Chondrocyte (in vitro differentiated cells): ENCODE measurements at regions not wholly inside any gene's neighbourhood (a gene's known extent, or its start where the extent isn't known, plus 50 kb on each side); places are given as distances from the start of the nearest gene placed in this dataset.

Experiments used
- DNase-seq: peaks from one replicate; pipeline ENCODE4 v3.0.0; 2021; ENCODE audit warnings: mixed read lengths, low spot score
- H3K27ac Mint-ChIP-seq: one replicate; pipeline ENCODE4 v1.8.0; 2021; ENCODE audit warnings: mild to moderate bottlenecking, moderate library complexity, mixed read lengths; ENCODE audit not compliant: unreplicated experiment
- H3K27me3 Mint-ChIP-seq: 2 replicates; pipeline ENCODE4 v1.8.0; 2021; ENCODE audit warnings: low read depth, mixed read lengths
- H3K36me3 Mint-ChIP-seq: 2 replicates; pipeline ENCODE4 v1.8.0; 2021; ENCODE audit warnings: low read depth, mixed read lengths
- H3K4me1 Mint-ChIP-seq: 2 replicates; pipeline ENCODE4 v1.8.0; 2021; ENCODE audit warnings: low read depth, mild to moderate bottlenecking, mixed read lengths
- H3K4me3 Mint-ChIP-seq: one replicate; pipeline ENCODE4 v1.8.0; 2021; ENCODE audit warnings: mild to moderate bottlenecking, moderate library complexity, mixed read lengths; ENCODE audit not compliant: unreplicated experiment
- H3K9me3 Mint-ChIP-seq: 2 replicates; pipeline ENCODE4 v1.8.0; 2021; ENCODE audit warnings: low read depth, mixed read lengths
- CTCF ChIP-seq: fragments of 200-600 bp; sonication (generic); IDR thresholded peaks from 2 replicates; pipeline ENCODE4 v1.5.0; 2021; ENCODE audit warnings: antibody characterized with exemption, mild to moderate bottlenecking, moderate library complexity

- DNase-seq = no peak
- Mint-ChIP-seq H3K27ac (no peak overlapping the region), H3K4me3 (no peak overlapping the region), H3K27me3 (peaks cover 19% of the 10 kb centered on the region), H3K36me3 (no peaks in the 10 kb centered on the region), H3K4me1 (peaks cover 6% of the 10 kb centered on the region), H3K9me3 (peaks cover 8% of the 10 kb centered on the region)
- no peak for TF ChIP-seq CTCF
Measured at GRCh38 chr10:60717852-60718251, 60.4 kb upstream of the CDK1 start.

- peaks cover 6% of the 10 kb centered on the region for H3K4me1 Mint-ChIP-seq
- H3K9me3 Mint-ChIP-seq = peaks cover 12% of the 10 kb centered on the region
- no peak for TF ChIP-seq CTCF
- no peak for DNase-seq
- H3K27ac Mint-ChIP-seq = no peak overlapping the region
- peaks cover 10% of the 10 kb centered on the region for H3K27me3 Mint-ChIP-seq
- H3K4me3 Mint-ChIP-seq = no peak overlapping the region
- H3K36me3 Mint-ChIP-seq = no peaks in the 10 kb centered on the region
Measured at GRCh38 chr10:60714233-60714632, 64.0 kb upstream of the CDK1 start.

- H3K27ac Mint-ChIP-seq = no peak overlapping the region
- no peak for TF ChIP-seq CTCF
- peaks cover 12% of the 10 kb centered on the region for H3K9me3 Mint-ChIP-seq
- H3K36me3 Mint-ChIP-seq = no peaks in the 10 kb centered on the region
- no peaks in the 10 kb centered on the region for H3K4me1 Mint-ChIP-seq
- H3K4me3 Mint-ChIP-seq = no peak overlapping the region
- peaks cover 9% of the 10 kb centered on the region for H3K27me3 Mint-ChIP-seq
- DNase-seq = no peak
Measured at GRCh38 chr10:60711496-60711895, 66.8 kb upstream of the CDK1 start.

GRCh38 chr10:60710041-60710440 is 68.2 kb upstream of the CDK1 start:
- no peak for DNase-seq
- no peak for TF ChIP-seq CTCF
- Mint-ChIP-seq H3K27me3 (peaks cover 9% of the 10 kb centered on the region), H3K4me3 (no peak overlapping the region), H3K9me3 (peaks cover 12% of the 10 kb centered on the region), H3K27ac (no peak overlapping the region), H3K36me3 (no peaks in the 10 kb centered on the region), H3K4me1 (no peaks in the 10 kb centered on the region)

GRCh38 chr10:60708666-60709065 is 69.6 kb upstream of the CDK1 start:
- no peaks in the 10 kb centered on the region for H3K36me3 Mint-ChIP-seq
- no peak for TF ChIP-seq CTCF
- H3K4me1 Mint-ChIP-seq = peaks cover 5% of the 10 kb centered on the region
- H3K27me3 Mint-ChIP-seq = peaks cover 3% of the 10 kb centered on the region
- no peak overlapping the region for H3K27ac Mint-ChIP-seq
- no peak overlapping the region for H3K4me3 Mint-ChIP-seq
- H3K9me3 Mint-ChIP-seq = peaks cover 10% of the 10 kb centered on the region
- DNase-seq = no peak
